ENCODE measurements at regions not wholly inside any gene's neighbourhood (a gene's known extent, or its start where the extent isn't known, plus 50 kb on each side); places are given as distances from the start of the nearest gene placed in this dataset.

DNA sequence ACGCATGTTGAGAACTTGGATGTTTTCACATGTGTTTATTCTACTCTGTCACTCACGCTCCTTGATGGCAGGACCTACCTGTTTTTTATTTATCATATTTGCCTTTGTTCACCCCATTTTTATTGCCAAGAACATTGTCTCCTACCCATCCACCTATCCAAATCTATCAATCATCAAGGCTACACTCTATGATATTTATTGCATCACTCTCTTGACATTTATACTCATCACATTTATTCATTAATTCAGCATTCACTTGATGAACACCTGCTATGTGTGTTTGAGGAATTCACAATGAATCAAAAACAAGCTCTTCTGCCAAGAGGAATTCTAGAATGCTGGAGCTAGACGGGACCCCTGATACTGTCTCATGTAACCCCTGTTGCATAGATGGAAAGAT, 94.5 kb upstream of the ZNF469 start:
- no peak for DNase-seq (ENCODE audit: low read depth)

DNA sequence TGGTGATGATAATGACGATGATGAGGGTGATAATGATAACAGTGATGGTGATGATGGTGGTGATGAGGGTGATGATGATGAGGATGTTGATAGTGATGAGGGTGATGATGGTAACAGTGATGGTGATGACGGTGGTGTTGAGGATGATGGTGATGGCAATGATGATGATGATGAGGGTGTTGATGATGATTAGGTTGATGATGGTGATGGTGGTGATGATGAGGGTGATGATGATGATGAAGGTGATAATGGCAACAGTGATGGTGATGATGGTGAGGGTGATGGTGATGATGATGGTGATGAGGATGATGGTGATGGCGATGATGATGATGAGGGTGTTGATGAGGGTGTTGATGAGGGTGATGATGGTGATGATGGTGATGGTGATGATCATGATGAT, 93.8 kb upstream of the ZNF469 start:
- DNase-seq (ENCODE audit: low read depth), result no peak

DNA sequence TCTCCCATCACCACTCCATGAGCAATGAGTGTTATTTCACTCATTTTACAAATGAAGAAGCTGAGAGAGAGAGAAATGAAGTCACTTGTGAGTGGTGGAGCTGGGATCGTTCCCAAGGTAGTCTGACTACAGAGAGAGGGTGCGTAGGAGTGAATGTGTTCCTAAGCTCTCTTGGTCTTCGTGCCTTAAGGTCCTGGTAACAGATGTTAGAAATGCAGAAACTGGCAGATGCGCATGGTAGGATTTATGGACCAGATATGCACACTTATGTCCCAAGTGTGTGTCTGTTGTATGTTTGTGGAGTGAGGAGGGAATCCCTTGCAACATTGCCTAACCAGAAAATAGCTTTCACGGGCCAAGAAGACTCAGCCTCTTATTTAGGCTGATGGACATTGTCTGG, 93.2 kb upstream of the ZNF469 start:
- no peak for DNase-seq (ENCODE audit: low read depth)

DNA sequence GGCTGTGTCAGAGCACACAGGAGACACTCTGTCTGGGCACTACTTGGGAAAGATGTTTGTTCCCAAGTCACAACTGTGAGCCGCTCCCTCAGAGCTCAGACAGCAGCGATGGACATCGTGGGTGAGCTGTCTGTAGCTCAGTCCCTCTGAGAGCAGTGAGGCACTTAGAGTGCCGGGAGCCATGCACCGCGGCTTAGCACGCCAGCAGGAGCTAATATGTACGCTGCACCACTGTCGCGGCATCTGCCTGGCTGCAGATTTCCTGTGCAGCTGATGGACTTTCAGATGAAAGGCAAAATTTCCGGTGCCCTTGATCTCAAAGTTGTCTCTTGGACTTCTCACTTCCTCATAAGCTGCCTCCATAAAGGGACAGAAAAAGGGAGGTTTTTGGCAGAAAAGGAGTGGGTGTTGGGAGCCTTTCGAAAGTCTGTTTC, 92.8 kb upstream of the ZNF469 start:
- no peak for DNase-seq (ENCODE audit: low read depth)

DNA sequence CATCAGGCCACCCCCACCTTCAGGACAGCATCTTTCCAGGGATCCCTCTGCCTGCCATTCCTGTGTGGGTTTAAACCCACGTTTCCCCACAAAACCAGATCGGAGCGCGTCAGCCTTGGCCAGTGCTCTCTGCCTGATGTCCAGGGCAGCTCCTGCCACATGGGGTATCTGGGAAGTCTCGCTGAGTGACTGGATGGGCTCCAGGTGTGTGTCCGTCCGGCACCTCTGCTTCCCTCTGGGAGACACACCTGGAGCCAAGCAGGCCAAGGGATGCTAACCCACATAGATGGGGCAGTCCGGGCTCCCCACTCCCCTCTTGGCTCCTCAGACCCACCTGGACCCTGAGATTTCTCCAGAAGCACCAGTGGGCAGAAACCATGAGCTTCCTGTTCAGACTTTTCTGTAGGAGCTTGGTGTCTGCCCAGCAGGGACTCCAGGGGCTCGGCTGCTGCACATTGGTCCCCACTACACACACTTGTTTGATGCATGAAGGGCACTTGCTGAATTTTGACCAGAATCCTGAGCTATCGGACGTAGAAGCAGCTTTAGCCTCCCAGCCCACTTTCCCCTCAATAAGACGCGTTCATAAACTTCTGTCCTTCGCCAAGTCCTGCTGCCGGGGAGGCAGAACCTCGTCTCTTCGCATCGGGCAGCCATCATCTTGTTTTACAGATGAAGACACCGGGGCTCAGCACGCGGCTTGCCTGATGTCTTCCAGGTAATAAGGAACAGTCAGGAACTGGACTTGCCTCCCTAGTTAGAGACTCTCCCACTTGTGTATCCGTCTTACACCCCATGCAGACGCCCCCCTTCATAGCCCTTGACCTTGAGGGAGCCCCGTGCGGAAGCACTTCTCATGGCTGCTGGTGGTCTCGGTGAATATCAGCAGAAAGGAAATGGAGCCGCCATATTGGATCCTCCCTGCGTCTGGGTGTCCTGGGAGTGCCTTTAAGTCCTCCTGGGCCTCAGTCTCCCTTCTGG, 91.6 kb upstream of the ZNF469 start:
- no peak for DNase-seq (ENCODE audit: low read depth)

DNA sequence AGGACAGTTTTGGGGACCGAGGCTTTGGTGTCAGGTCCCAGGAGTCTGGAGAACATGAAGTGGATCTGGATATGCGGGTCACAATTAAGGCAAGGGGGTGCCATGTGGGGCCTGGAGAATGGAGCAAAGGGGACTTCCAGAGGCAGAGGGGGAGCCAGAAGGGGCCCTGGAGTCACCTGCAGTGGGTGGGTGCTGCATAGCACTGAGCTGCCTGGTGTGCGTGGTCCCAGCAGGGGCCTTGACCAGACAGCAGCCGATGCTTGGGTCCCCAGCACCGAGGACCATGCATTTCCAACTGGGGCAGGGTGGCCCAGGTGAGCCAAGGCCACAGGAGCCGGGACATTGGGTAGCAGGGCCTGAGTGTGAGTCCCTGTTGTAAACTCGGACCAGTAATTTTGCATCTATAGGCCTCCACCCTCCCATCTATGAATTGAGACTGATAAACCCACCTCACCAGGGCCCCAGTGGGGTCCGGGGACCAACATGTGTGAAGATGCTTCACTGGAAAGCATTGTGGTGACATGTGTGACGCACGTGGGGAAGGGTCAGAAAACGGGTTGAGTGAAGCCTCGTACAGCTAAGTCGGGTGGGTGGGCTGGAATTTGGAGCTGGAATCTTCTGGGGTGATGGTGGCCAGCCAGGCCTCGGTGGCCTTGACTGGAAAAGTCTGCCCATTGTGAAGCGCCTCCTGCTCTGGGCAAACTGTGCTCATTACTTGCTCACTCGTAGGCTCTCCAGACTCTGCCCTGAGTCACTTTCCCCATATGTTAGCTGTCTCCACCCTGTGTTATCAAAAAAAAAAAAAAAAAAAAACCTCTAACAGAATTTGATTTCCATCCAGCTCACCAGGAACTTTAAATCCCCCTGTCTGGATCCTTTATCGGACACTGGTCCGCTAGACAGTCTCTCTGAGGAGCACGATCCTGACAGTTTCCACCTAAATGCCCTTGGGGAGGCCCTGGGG, 90.5 kb upstream of the ZNF469 start:
- no peak for DNase-seq (ENCODE audit: low read depth)

DNA sequence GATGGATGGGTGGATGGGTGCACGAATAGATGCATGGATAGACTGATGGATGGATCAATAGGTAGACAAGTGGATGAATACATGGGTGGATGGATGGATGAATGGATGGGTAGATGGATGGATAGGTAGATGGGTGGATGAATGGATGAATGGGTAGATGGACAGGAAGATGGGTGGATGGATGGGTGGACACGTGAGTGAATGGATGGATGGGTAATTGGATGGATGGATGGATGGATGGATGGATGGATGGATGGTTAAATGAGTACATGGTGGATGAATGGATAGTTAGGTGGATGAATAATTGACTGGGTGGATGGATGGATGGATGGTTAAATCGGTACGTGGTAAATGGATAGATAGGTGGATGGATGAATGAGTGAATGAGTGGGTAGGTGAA, 89.7 kb upstream of the ZNF469 start:
- no peak for DNase-seq (ENCODE audit: low read depth)

DNA sequence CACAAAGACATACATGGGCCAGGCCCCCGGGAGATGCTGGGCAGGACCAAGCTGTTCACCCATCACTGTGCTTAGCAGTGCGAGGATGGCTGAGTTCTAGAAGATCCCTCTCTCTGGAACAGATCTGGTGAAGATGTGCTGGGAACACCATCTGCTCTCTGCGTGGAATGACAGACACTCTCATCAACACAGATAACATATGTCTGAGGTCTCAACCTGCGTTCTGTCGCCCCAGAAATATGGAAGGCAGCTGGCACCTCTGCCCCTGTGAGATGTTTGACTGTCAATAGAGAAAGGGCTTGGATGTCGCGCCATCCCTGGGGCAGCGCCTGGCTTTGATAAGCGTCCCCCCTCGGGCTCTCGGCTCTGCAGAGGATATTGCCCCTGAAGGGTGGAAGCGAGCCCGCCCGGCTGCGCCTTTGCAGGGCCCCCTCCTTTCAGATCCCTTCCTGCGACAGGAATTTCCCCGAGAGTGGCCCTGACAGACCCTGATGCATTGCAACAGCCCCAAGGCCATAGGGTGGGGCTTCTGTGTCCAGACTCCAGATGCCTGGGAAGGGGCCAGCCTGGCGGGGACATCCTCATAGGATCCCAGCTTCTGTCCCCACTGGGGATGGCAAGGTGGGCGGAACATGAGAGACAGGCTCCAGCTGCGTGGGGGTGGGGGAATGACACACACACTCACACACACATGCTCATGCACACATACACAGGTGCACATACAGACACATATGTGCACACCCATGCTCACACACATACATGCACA, 86.9 kb upstream of the ZNF469 start:
- no peak for DNase-seq (ENCODE audit: low read depth)

DNA sequence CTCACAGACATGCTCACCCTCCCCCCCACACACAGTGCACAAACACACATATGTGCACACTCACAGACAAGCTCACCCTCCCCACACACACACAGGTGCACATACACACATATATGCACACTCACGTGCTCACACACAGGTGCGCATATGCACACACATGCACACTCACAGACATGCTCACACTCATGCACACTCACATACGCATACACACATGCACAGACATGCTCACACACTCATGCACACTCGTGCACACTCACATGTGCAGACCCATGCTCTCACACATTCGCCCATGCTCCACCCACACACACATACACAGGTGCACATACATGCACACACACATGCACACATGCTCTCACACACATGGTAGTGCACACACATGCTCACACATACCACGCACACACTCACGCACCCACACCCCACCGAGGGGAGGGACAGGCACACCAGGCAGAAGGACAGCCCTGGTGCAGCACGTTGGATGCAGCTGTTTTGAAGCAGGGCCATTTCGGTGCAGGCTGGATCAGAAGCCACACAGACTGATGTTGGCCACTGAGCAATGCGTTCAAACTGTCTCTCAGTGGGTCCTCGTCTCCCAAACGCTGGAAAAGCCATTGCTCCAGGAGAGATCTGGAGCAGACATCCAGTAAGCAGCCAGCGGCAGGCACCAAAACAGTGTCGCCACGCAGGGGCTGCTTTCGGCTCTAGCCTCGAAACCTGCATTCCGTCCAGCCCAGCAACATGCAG, 86.2 kb upstream of the ZNF469 start:
- DNase-seq (ENCODE audit: low read depth), result no peak

DNA sequence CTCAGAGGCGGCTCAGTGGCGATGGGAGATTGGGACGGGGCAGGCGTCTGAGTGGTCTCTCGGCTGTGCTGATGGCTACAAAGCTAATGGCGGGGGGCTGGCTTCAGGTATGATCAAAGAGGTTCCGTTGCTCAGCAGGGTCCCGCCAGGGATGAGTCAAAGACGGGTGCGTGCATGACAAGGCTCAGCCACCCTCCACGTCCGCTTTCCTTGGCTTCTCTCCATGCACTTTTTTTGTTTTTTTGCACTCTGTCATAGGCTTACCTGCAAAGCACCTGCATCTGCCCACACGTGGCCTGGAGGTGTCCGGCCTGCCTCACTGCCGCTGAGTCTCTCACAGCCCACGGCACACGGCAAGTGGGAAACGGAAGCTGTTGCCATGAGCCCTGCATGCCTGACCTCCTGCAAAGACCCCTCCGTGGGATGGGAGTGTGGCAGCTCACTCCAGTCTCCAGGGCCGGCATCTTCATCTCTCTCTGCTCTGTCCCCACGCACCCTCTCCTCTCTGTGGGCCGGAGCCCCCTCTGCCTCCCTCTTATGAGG, 85.5 kb upstream of the ZNF469 start:
- no peak for DNase-seq (ENCODE audit: low read depth)

DNA sequence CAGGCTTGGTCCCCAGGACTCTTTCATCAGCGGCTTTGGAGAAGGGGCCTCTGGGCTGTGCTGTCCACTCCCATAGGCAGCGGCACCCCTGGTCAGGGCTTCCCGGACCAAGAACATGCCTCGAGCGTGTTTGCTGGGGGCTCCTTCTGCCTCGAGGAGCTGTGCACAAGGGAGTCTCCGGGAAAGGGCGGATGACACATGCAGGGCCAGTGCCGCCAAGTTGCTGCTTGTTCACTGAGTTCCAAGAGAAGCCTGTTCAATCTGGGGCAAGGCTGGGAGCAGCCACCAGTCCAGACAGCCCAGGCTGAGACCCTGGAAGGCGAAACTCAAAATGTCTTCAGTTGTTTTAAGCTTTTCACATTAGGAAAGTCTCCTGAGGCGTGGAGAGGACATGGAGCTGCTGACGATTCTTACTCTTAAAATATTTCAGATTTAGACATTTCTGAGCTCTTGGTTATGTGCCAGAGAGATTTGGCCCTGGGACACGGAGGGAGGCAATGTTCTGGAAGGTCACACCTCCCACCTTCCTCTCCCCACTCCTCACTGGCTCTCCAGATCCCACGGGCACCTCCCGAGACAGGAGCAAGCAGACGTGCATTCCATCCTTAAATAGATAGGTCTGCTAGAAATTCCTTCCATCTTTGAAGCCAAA, 84.5 kb upstream of the ZNF469 start:
- DNase-seq (ENCODE audit: low read depth), result no peak

DNA sequence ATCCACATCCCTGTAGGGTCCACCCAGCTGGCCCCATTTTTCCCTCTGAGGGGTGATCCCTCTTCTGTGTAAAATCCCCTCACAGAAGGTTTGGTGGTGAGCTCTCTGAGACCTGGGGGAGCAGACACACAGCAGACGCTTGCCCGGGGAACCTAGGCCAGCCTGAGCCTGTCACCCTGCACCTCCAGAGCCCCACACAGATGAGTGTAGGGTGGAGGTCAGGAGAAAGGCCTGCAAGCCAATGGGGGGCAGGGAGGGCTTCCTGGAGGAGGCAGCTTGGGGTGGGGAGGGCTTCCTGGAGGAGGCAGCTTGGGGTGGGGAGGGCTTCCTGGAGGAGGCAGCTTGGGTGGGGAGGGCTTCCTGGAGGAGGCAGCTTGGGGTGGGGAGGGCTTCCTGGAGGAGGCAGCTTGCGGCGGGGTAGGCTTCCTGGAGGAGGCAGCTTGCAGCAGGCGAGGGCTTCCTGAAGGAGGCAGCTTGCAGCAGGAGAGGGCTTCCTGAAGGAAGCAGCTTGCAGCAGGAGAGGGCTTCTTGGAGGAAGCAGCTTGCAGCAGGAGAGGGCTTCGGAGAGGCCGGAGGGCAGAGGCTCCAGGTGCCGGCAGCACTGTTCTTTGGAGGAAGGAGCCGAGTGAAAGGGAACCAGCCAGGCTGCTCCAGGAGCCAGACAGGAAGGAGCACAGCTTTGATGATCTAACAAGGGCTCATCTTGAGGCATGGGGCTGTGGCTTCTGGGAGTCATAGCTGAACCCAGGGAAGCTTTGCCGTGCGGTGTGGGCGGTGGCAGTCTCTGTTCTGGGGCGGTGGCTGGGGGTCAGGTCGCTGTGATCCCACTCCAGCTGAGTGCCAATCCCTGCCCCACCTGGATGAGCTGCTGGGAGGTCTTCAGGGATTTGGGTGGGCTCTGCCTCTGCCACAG, 83.7 kb upstream of the ZNF469 start:
- no peak for DNase-seq (ENCODE audit: low read depth)

DNA sequence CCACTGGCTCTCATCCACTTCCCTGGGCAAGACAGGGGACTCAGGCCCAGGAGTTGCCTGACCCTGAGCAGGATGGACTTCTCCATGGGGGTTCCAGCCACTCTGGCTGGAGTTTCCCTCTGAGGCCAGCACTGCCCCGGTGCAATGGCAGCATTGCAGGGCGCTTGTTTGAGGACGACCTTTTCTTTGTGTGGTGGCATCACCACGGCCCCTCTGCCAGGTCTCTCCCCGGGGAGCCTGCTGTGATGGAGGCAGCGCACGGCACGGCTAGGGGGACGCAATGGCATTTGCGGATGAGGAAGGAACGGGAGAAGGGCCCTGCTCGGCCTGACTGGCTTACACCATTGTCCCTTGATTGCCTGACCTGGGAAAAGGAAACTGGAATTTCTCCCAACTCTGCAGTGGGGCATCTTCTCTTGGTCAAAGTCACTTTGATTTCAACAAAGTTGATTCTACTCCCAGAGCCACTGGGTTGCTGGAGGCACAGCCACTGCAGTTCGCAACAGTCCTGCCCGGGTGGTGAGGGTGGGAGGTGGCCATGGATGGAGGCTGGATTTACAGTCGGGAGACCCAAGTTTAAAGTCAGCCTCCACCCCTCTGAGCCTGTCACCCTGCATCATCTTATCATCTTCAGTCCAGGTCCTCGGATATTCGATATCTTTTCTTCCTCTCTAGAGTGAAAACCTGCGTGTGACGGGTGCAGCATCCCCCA, 82.9 kb upstream of the ZNF469 start:
- DNase-seq (ENCODE audit: low read depth), result no peak

DNA sequence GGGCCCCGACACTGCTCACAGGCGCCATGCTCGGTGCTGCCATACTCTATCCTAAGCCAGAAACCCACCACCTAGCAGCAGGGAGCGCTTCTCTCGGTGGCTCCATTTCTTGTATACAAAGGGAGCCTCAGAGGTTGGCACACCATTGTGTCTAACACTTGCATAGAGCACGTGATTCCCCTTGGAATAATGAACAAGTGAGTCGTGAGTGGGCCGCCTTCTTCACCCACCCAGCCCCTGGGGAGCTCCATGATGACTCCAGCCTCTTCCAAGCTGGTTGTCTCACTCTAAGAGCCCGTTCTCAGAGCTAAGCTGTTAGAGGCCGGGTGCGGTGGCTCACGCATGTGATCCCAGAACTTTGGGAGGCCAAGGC, 82.3 kb upstream of the ZNF469 start:
- no peak for DNase-seq (ENCODE audit: low read depth)

DNA sequence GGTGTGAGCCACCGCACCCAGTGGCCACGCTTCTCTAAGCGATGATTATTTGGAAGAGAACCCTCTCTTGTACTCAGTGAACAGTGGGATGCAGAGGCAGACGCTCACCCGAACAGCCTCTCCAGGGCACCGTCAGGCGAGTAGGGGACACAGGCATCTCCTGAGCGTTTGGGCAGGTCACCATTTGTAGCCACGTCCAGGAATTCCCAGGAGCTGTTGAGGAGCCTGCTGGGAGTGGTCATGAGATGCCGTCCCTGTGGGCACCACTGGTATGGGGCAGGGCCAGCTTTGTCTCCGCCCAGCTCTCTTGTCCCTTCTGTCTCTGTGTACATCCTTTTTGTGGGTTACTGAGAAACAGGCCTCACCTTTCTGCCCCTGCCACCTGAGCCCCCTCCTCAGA, 81.3 kb upstream of the ZNF469 start:
- DNase-seq (ENCODE audit: low read depth), result no peak

DNA sequence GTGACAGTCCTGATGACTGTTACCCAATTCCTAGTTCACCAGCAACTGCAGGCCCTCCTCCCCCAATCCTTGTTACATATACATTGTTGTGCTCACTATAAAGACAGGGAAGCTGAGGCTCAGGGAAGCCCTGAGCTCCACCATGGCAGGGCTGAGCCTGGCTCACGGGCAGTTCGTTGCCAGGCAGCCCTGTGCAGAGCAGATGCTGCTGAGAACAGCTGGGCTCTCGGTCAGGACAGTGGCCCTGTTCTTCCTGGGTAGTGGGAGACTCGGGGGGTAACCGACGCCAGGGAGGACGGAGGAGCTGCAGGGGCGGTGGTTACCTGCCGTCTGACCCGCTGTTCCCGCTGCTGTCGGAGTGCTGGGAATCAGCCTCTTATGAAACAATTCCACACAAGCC, 80.9 kb upstream of the ZNF469 start:
- no peak for DNase-seq (ENCODE audit: low read depth)

DNA sequence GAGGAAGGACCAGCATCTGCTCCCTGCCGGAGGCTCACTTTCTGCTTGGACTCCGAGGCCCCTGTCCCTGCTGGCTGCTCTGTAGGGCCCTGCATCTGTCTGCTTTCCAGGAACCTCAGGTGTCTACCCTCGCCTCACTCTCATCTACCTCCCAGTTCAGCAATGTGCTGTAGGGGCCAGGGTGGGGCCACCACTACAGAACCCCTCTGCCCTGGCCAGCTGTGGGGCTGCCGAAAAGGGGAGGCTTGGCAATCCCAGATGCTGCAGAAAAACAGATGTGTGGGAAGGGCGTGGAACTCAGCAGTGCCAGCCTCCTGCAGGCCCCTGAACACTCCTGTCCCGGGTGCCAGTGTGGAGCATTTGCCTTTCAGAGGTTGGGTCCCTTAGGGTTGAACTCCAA, 80.1 kb upstream of the ZNF469 start:
- no peak for DNase-seq (ENCODE audit: low read depth)

DNA sequence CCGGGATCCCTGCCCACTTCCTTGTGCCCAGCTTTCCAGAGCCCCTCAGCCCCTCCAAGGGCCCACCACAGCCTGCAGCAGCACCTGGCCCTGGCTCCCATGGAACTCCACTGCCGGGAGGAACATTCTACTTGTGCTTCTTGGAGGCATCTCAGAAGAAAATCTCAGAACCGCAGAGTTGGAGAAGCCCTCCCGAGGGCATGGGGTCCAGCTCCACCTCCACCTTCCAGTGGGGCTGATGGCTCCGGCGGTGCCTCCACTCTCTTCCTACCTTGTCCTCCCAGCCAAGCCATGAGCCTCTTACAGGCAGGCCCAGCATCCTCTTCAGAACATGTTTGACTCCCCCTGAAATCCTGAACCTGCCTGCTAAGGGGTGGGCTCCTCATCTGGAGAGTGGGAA, 79.4 kb upstream of the ZNF469 start:
- no peak for DNase-seq (ENCODE audit: low read depth)

Measured in T-helper 22 cell (primary cell).